SK-N-MC (cell line): ENCODE measurements at regions not wholly inside any gene's neighbourhood (a gene's known extent, or its start where the extent isn't known, plus 50 kb on each side); places are given as distances from the start of the nearest gene placed in this dataset.

Experiments
- EZH2 ChIP-seq: fragments of 200-600 bp; sonication (generic); IDR thresholded peaks from one replicate; pipeline ENCODE4 v1.6.1; 2017; ENCODE audit warnings: antibody characterized with exemption
- FOXP2 ChIP-seq: optimal IDR thresholded peaks from 2 replicates; pipeline ENCODE3; 2011; ENCODE audit warnings: mild to moderate bottlenecking, moderate library complexity; ENCODE audit not compliant: insufficient read depth; ENCODE audit errors: extremely low read length, control extremely low read depth
- POLR2AphosphoS5 ChIP-seq: IDR thresholded peaks from 2 replicates; pipeline ENCODE4 v1.6.1; 2012; ENCODE audit warnings: mild to moderate bottlenecking, low read depth, low read length, borderline replicate concordance

DNA sequence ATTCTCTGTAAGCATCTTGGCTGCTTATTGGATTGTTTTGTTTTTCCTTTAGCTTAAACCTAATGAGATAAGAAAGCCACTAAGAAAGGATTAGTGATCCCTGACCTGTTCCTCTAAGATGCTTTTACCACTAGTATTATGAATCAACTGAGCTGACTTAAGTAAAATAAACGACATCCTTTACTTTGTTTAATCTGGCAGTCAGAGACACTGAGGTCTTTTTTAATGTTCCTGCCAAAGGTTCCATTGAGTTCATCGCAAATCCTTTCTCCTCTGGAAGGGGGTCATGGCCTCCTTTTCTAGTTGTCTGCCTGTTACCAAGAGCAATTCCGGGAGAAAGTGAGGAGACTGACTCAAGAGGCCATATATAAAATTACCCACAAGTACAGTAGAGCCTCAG, 1038.3 kb upstream of the SLIT2 start:
- TF ChIP-seq POLR2AphosphoS5: no peak
- no peak for TF ChIP-seq EZH2
- no peak for TF ChIP-seq FOXP2
